ENCODE measurements at regions not wholly inside any gene's neighbourhood (a gene's known extent, or its start where the extent isn't known, plus 50 kb on each side); places are given as distances from the start of the nearest gene placed in this dataset.

GRCh38 chr5:26543987-26544386 is 494.4 kb downstream of the CDH9 start:
- no peak for TF ChIP-seq CTCF (IDR thresholded peaks at IDR 0.05)
- no peak for TF ChIP-seq POLR2AphosphoS5 (IDR thresholded peaks at IDR 0.05)
- TF ChIP-seq POLR2A (IDR thresholded peaks at IDR 0.05): no peak
- no peak for TF ChIP-seq EP300 (IDR thresholded peaks at IDR 0.05; ENCODE audit: low read depth)
